ENCODE measurements at regions not wholly inside any gene's neighbourhood (a gene's known extent, or its start where the extent isn't known, plus 50 kb on each side); places are given as distances from the start of the nearest gene placed in this dataset.

DNA sequence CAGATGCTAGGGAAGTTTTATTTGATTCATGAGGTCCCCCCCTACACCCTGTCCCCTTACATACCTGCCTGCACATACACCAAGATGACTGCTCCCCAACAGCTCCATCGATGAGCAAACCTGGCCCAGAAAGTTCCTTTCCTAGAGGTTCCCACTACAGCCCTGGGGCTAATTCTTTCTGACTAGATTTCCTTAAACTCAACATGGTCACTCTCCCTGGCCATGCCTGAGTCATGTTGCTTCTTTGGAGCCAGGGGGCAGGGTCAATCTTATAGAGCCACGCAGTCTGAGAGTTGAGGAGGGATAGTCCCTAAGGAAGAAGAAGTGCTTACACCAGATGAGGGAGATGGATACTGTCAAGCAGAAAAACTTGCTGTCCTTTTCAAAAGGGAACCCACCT, 67.7 kb upstream of the GLI2 start:
- ChIA-PET POLR2A (ENCODE audit: low non-redundant PET) (no interaction called here), CTCF (no interaction called here)
- TF ChIP-seq, protein P1, sequence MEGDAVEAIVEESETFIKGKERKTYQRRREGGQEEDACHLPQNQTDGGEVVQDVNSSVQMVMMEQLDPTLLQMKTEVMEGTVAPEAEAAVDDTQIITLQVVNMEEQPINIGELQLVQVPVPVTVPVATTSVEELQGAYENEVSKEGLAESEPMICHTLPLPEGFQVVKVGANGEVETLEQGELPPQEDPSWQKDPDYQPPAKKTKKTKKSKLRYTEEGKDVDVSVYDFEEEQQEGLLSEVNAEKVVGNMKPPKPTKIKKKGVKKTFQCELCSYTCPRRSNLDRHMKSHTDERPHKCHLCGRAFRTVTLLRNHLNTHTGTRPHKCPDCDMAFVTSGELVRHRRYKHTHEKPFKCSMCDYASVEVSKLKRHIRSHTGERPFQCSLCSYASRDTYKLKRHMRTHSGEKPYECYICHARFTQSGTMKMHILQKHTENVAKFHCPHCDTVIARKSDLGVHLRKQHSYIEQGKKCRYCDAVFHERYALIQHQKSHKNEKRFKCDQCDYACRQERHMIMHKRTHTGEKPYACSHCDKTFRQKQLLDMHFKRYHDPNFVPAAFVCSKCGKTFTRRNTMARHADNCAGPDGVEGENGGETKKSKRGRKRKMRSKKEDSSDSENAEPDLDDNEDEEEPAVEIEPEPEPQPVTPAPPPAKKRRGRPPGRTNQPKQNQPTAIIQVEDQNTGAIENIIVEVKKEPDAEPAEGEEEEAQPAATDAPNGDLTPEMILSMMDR (conservative IDR thresholded peaks at IDR 0.05; ENCODE audit: low read depth), result no peak
- no peak overlapping the region for H3K27ac ChIP-seq
- DNase-seq (ENCODE audit: low spot score), result no peak

DNA sequence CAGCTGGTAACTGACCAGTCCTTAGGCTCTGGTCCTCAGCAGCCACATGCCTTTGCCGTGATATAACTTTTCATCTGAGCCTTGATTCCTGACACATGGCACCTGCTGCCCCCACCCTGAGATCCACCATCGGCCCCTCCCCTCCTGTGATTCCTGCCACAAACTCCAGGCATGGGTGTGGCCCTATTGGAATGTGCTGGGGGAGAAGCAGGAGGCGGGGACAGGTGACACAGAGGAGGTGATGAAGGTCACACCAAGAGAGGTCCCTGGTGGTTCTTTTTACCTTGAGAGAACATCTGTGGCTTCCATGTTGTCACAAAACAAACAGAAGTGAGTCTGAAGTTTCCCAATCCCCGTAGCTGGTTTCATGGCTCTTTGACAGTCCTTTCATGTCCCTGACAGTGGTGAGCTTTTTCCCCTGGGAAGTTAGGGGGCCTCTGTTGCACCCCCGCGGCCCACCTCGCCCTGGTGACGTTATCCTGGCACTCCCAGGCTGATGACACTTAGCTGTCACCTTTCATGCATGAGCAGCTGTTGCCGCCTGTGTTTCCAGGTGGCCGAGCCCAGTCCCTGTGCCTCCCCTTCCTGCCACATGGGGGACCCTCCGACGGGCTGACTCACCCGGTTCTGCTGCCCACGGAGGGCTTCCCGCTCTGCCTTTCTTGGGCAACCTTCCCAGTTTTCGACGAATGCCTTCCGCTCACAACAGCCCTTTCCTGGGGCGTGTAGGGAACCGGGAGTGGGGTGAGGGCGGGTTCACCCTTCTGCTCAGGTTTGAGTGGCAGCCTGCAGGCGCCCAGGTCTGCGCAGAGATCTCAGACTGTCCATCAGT, 66.3 kb upstream of the GLI2 start:
- no peak for DNase-seq (ENCODE audit: low spot score)
- TF ChIP-seq, protein P1 (conservative IDR thresholded peaks at IDR 0.05; ENCODE audit: low read depth), result no peak
- POLR2A ChIA-PET (ENCODE audit: low non-redundant PET), result no interaction called here
- CTCF ChIA-PET, result interaction anchor here (0.7 to 1.1 kb wide), 2 partner anchors 10 to 231 kb away, joined by 4 to 5 read pairs; no protein-coding TSS in a partner anchor
- H3K27ac ChIP-seq, result no peak overlapping the region

DNA sequence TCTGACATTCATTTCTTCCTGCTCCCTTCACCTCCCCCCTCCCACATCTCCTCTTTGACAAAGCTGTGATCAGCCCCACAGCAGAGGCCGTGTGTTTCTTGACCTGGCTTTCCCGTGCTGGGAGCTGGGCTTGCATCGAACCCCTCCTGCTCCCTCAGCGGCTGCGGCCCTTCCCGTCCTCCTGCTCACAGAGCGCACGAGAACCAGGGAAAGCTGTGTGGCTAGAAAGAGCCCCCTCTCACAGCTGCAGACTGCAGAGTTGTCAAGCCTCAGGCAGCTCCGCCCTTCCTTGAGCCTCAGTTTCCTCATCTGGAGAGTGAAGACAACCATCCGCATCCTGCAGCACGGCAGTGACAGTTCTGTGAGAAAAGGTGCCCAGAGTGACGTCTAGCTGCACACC, 65.7 kb upstream of the GLI2 start:
- CTCF ChIA-PET, result interaction anchor here (0.6 to 0.7 kb wide), 2 partner anchors 161 to 232 kb away, joined by 3 to 4 read pairs; no protein-coding TSS in a partner anchor
- TF ChIP-seq, protein P1 (conservative IDR thresholded peaks at IDR 0.05; ENCODE audit: low read depth), result no peak
- H3K27ac ChIP-seq, result no peak overlapping the region
- POLR2A ChIA-PET (ENCODE audit: low non-redundant PET), result no interaction called here
- no peak for DNase-seq (ENCODE audit: low spot score)

DNA sequence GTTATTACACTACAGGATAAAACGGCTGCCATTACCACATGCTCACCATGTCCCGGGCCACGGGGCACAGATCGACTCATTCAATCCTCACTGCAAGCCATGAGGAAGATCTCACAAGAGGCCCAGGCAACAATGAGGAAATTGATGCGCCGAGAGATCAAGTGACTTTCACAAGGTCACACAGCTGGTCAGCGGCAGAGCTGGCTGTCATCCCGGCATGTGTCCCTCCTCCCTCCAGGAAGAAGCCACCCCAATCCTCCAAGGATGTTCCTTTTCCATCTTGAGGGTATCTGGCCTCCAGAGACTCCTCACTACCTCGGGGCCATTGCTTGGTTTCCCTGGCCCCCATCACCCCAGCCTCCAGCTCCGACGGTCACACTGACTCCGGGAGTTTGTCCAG, 65.3 kb upstream of the GLI2 start:
- DNase-seq (ENCODE audit: low spot score), result no peak
- POLR2A ChIA-PET (ENCODE audit: low non-redundant PET), result no interaction called here
- TF ChIP-seq, protein P1 (conservative IDR thresholded peaks at IDR 0.05; ENCODE audit: low read depth), result no peak
- H3K27ac ChIP-seq, result no peak overlapping the region
- CTCF ChIA-PET, result interaction anchor here (0.6 kb wide), 1 partner anchor 161 kb away, joined by 3 read pairs; no protein-coding TSS in a partner anchor

DNA sequence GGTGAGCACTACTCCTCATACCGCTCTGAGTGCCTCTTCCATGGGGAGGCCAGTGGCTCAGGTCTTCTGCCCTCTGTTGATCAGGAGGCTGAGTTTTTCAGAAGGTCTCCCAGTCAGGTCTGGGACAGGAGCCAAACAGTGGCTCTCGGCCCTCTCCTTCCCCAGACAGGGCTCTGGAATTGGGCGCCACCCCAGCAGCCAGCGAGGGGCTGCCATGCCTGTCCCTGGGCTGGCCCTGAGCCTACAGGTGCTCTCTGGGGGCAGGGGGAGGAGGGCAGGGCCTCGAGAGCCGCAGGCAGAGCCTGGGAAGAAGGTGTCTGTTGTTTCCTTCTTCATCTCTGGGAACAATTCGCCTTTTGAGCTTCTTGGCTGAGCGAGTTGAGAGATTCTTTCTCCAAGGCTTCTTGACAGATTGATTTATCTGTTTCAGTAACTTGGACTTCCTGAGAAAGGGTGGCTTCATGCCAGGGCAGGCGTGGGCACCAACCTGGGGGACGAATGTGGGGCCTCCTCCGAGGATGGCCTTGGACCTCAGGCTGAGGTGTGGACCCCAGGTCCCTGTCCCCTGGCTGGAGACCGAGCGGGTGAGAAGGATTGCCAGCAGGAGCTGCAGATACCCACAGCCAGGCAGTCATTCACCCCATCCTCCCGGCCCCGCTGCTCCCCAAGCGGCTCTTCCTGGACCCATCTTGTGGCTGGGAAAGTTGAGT, 64.7 kb upstream of the GLI2 start:
- H3K27ac ChIP-seq, result no peak overlapping the region
- ChIA-PET POLR2A (ENCODE audit: low non-redundant PET) (no interaction called here), CTCF (interaction anchor here (0.6 to 1.2 kb wide), 2 partner anchors 10 to 162 kb away, joined by 3 to 4 read pairs; no protein-coding TSS in a partner anchor)
- TF ChIP-seq, protein P1 (conservative IDR thresholded peaks at IDR 0.05; ENCODE audit: low read depth), result no peak
- no peak for DNase-seq (ENCODE audit: low spot score)

DNA sequence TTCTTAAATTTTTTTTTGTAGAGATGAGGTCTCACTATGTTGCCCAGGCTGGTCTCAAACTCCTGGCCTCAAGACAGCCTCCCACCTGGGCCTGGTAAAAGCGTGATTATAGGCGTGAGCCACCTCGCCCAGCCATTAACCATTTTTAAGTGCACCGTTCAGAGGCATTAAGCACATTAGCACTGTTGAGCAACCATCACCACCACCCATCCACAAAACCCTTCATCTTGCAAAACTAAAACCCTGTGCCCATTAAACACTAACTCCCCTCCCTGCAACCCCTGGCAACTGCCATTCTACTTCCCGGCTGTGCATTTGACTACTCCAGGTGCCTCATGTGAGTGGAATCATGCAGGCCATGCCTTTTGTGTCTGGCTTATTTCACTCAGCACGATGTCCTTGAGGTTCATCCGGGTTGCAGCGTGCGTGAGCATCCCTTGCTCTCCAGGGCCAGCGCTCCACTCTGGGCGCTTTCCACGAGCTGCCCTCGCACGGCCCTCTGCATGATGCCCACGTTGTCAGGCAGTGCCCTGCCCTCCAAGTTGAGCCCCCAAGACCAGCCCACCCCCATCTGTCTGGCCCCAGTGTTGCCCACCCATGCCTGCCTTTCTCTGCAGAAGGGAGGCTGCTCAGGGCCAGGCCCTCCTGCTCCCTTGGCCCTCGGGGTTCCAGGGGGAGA, 63.0 kb upstream of the GLI2 start:
- no peak overlapping the region for H3K27ac ChIP-seq
- TF ChIP-seq, protein P1 (conservative IDR thresholded peaks at IDR 0.05; ENCODE audit: low read depth), result no peak
- ChIA-PET CTCF (interaction anchor here (0.7 to 1.2 kb wide), 4 partner anchors 8 to 398 kb away, joined by 3 to 4 read pairs (median 3); no protein-coding TSS in a partner anchor), POLR2A (ENCODE audit: low non-redundant PET) (no interaction called here)
- no peak for DNase-seq (ENCODE audit: low spot score)
